ENCODE measurements at regions not wholly inside any gene's neighbourhood (a gene's known extent, or its start where the extent isn't known, plus 50 kb on each side); places are given as distances from the start of the nearest gene placed in this dataset.
"Not testable (repeated sequence)": the region's sequence is repeated elsewhere in the genome, so short reads cannot be mapped to it uniquely, and the experiment has no call there.

- no peak overlapping the region for H3K27ac ChIP-seq
- TF ChIP-seq CTCF (IDR thresholded peaks at IDR 0.05), result no peak
- no peak for TF ChIP-seq ZFX (IDR thresholded peaks at IDR 0.05; ENCODE audit: borderline replicate concordance)
Observed at GRCh38 chr20:23293689-23294088, 56.9 kb upstream of the NXT1 start.

DNA sequence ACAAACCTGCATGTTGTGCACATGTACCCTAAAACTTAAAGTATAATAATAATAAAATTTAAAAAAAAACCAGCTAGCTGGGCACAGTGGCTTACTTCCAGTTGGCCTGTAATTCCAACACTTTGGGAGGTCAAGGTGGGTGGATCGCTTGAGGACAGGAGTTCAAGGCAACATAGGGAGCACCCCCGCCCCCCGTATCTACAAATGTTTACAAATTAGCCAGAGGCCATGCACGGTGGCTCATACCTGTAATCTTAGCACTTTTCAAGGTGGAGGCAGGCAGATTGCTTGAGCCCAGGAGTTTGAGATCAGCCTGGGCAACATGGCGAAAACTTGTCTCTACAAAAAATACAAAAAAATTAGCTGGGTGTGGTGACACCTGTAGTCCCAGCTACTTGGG lies 58.3 kb upstream of the NXT1 start:
- H3K27ac ChIP-seq, result not testable (repeated sequence)

GRCh38 chr20:23291575-23292240 lies 58.9 kb upstream of the NXT1 start:
- TF ChIP-seq CTCF (IDR thresholded peaks at IDR 0.05), result no peak
- TF ChIP-seq ZFX (IDR thresholded peaks at IDR 0.05; ENCODE audit: borderline replicate concordance), result no peak
- H3K27ac ChIP-seq, result no peak overlapping the region

- H3K27ac ChIP-seq, result no peak overlapping the region
- TF ChIP-seq ZFX (IDR thresholded peaks at IDR 0.05; ENCODE audit: borderline replicate concordance) (no peak), CTCF (IDR thresholded peaks at IDR 0.05) (no peak)
Observed at GRCh38 chr20:23290761-23291574, 59.6 kb upstream of the NXT1 start.

DNA sequence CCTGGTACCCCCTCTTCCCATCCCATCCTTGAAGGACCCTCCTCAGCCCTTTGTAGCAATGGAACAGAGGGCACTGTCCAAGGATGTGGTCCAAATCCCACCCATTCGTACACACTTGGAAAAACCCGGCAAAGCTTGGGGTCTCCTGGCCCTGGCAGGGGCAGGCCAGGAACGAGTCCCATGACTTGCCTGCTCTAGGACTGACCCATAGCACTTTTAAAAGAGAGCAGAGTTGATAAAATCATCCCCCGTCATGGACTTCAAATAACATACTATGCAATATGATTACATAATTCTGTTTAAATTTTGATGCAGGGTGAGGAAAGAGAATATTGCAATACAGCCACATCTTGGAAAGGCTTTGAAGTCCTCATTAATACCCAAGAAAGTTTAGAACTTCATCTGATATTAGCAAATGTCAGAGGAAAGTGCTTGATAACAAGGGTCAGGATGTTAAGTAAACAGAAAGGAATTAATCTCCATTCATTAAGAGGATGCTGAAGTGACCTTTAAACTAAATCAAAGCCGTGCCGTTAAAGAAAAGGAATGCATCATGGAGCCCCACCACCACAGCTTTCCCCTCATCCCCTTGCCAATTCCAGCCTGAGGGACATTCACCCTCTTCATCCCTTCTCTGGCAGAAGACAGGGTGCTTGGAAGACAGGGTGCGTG lies 60.7 kb upstream of the NXT1 start:
- no peak overlapping the region for H3K27ac ChIP-seq
- TF ChIP-seq CTCF (IDR thresholded peaks at IDR 0.05) (no peak), ZFX (IDR thresholded peaks at IDR 0.05; ENCODE audit: borderline replicate concordance) (no peak)

- no peak overlapping the region for H3K27ac ChIP-seq
- TF ChIP-seq CTCF (IDR thresholded peaks at IDR 0.05) (no peak), ZFX (IDR thresholded peaks at IDR 0.05; ENCODE audit: borderline replicate concordance) (no peak)
Observed at GRCh38 chr20:23289249-23289648, 61.3 kb upstream of the NXT1 start.

- H3K27ac ChIP-seq, result no peak overlapping the region
- TF ChIP-seq ZFX (IDR thresholded peaks at IDR 0.05; ENCODE audit: borderline replicate concordance) (no peak), CTCF (IDR thresholded peaks at IDR 0.05) (no peak)
Observed at GRCh38 chr20:23287354-23288190, 63.0 kb upstream of the NXT1 start.

Measured in 22Rv1 (cell line).